Trophoblast cell (in vitro differentiated cells and primary cell): ENCODE measurements at regions not wholly inside any gene's neighbourhood (a gene's known extent, or its start where the extent isn't known, plus 50 kb on each side); places are given as distances from the start of the nearest gene placed in this dataset.
"Not testable (repeated sequence)": the region's sequence is repeated elsewhere in the genome, so short reads cannot be mapped to it uniquely, and the experiment has no call there.

Source experiments
- DNase-seq, 2 donors: peaks; one replicate each; pipeline ENCODE4 v3.0.0-alpha.2; 2016
- H2AFZ ChIP-seq: 2 replicates; pipeline ENCODE4 v1.6.1; 2013; ENCODE audit warnings: low read length, moderate library complexity, mild to moderate bottlenecking; ENCODE audit not compliant: insufficient read depth, poor library complexity
- H2AK5ac ChIP-seq: 2 replicates; pipeline ENCODE4 v1.6.1; 2013; ENCODE audit warnings: mild to moderate bottlenecking, low read length
- H2BK120ac ChIP-seq: 2 replicates; pipeline ENCODE4 v1.6.1; 2013; ENCODE audit warnings: low read length, mild to moderate bottlenecking, moderate library complexity; ENCODE audit not compliant: insufficient read depth, poor library complexity
- H2BK12ac ChIP-seq: 2 replicates; pipeline ENCODE4 v1.6.1; 2013; ENCODE audit warnings: mild to moderate bottlenecking, low read length, moderate library complexity
- H2BK5ac ChIP-seq: 2 replicates; pipeline ENCODE4 v1.6.1; 2013; ENCODE audit warnings: low read length, low read depth, moderate library complexity, mild to moderate bottlenecking; ENCODE audit not compliant: poor library complexity
- H3K14ac ChIP-seq: 2 replicates; pipeline ENCODE4 v1.6.1; 2013; ENCODE audit warnings: mild to moderate bottlenecking, low read length
- H3K18ac ChIP-seq: 2 replicates; pipeline ENCODE4 v1.6.1; 2013; ENCODE audit warnings: mild to moderate bottlenecking, low read length
- H3K23ac ChIP-seq: 2 replicates; pipeline ENCODE4 v1.6.1; 2013; ENCODE audit warnings: low read length
- H3K27ac ChIP-seq: 2 replicates; pipeline ENCODE4 v1.5.1; 2013; ENCODE audit warnings: low read depth, mild to moderate bottlenecking, inconsistent platforms, low read length, moderate library complexity
- H3K27me3 ChIP-seq: 2 replicates; pipeline ENCODE4 v1.6.1; 2013; ENCODE audit warnings: inconsistent platforms, mild to moderate bottlenecking, low read length, moderate library complexity; ENCODE audit not compliant: insufficient read depth
- H3K36me3 ChIP-seq, 2 experiments: 1 replicate in 1 of 2; 2 replicates in 1 of 2; pipeline ENCODE4 v1.6.1; 2013; ENCODE audit warnings: low read length in 2 of 2, mild to moderate bottlenecking in 2 of 2, moderate library complexity in 1 of 2; ENCODE audit not compliant: insufficient read depth in 2 of 2, control insufficient read depth in 1 of 2
- H3K4ac ChIP-seq: 2 replicates; pipeline ENCODE4 v1.6.1; 2013; ENCODE audit warnings: low read depth, mild to moderate bottlenecking, low read length, moderate library complexity
- H3K4me1 ChIP-seq, 2 experiments: 1 replicate in 1 of 2; 2 replicates in 1 of 2; pipeline ENCODE4 v1.6.1; 2013; ENCODE audit warnings: low read length in 2 of 2, mild to moderate bottlenecking in 2 of 2, moderate library complexity in 1 of 2; ENCODE audit not compliant: insufficient read depth in 2 of 2, control insufficient read depth in 1 of 2
- H3K4me2 ChIP-seq: 2 replicates; pipeline ENCODE4 v1.6.1; 2013; ENCODE audit warnings: inconsistent platforms, mild to moderate bottlenecking, low read length, moderate library complexity
- H3K4me3 ChIP-seq: 2 replicates; pipeline ENCODE4 v1.5.1; 2013; ENCODE audit warnings: mild to moderate bottlenecking, low read depth, low read length, inconsistent platforms
- H3K79me1 ChIP-seq: one replicate; pipeline ENCODE4 v1.6.1; 2013; ENCODE audit warnings: low read length
- H3K79me2 ChIP-seq: 2 replicates; pipeline ENCODE4 v1.6.1; 2013; ENCODE audit warnings: low read length, mild to moderate bottlenecking; ENCODE audit not compliant: control insufficient read depth, insufficient read depth, poor library complexity
- H3K9ac ChIP-seq: 2 replicates; pipeline ENCODE4 v1.6.1; 2013; ENCODE audit warnings: mild to moderate bottlenecking, low read length
- H3K9me3 ChIP-seq: 2 replicates; pipeline ENCODE4 v1.6.1; 2013; ENCODE audit warnings: low read depth, mild to moderate bottlenecking, control low read depth, inconsistent platforms, low read length; ENCODE audit not compliant: insufficient read depth
- H4K12ac ChIP-seq: 2 replicates; pipeline ENCODE4 v1.6.1; 2013; ENCODE audit warnings: low read depth, mild to moderate bottlenecking, low read length, moderate library complexity
- H4K8ac ChIP-seq: 2 replicates; pipeline ENCODE4 v1.6.1; 2013; ENCODE audit warnings: low read depth, mild to moderate bottlenecking, low read length, moderate library complexity
- H4K91ac ChIP-seq: one replicate; pipeline ENCODE4 v1.6.1; 2013; ENCODE audit warnings: low read depth, mild to moderate bottlenecking, low read length, moderate library complexity
- WGBS: extraction: QIAGEN DNeasy Blood & Tissue Kit; methylation state at CpG from one replicate; pipeline ENCODE4 v1.1.7; 2013; ENCODE audit warnings: missing lambda C conversion rate; ENCODE audit not compliant: insufficient read length, insufficient coverage; ENCODE audit errors: extremely low coverage; 5-methylcytosine and 5-hydroxymethylcytosine counted together

DNA sequence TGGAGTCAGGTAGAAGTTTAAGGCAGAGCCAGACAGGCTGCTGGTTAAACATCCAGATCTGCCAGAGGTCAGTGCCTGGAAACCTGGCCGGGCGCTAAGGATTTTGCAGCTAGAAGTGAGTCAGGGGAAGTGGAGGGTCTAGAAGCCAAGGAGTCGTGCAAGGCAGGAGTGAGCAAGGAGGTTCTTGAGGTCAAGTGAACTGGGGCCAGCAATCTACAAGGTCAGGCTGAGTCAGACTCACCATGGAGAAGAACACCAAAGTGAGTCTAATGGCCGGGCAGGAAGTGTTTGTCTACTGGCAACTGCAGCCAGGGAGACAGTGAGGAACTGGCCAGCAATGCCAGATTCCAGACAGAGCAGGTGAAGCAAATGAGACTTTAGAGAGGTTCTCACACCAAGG is 628.2 kb downstream of the ETNK1 start:
- no peak overlapping the region for H3K23ac ChIP-seq
- H2BK12ac ChIP-seq, result no peak overlapping the region
- H3K79me1 ChIP-seq, result no peaks in the 10 kb centered on the region
- H4K8ac ChIP-seq, result no peak overlapping the region
- no peak overlapping the region for H3K27ac ChIP-seq
- no peak overlapping the region for H3K18ac ChIP-seq
- no peak overlapping the region for H2BK5ac ChIP-seq
- H3K36me3 ChIP-seq, result no peaks in the 10 kb centered on the region
- H3K27me3 ChIP-seq, result no peaks in the 10 kb centered on the region
- no peak overlapping the region for H4K12ac ChIP-seq
- no peak overlapping the region for H2AK5ac ChIP-seq
- H3K4ac ChIP-seq, result no peak overlapping the region
- H3K9ac ChIP-seq, result no peak overlapping the region
- no CpG with 5 or more reads among the region's 4 CpGs for WGBS
- H4K91ac ChIP-seq, result no peak overlapping the region
- H3K4me1 ChIP-seq, result no peaks in the 10 kb centered on the region
- no peaks in the 10 kb centered on the region for H3K9me3 ChIP-seq
- no peak overlapping the region for H2BK120ac ChIP-seq
- no peak for DNase-seq
- no peak overlapping the region for H3K14ac ChIP-seq
- H3K79me2 ChIP-seq, result no peaks in the 10 kb centered on the region
- no peak overlapping the region for H2AFZ ChIP-seq
- H3K4me3 ChIP-seq, result no peak overlapping the region
- no peak overlapping the region for H3K4me2 ChIP-seq

- H3K23ac ChIP-seq, H3K9ac ChIP-seq, H3K79me1 ChIP-seq, H3K4me1 ChIP-seq, H3K27ac ChIP-seq, H3K14ac ChIP-seq, H2BK120ac ChIP-seq, H3K36me3 ChIP-seq, H3K9me3 ChIP-seq, H4K8ac ChIP-seq, H4K91ac ChIP-seq, H2AK5ac ChIP-seq, H3K79me2 ChIP-seq, H2BK12ac ChIP-seq, H3K4me2 ChIP-seq, H3K18ac ChIP-seq, H3K27me3 ChIP-seq, H3K4ac ChIP-seq, DNase-seq, H3K4me3 ChIP-seq, H2BK5ac ChIP-seq, H4K12ac ChIP-seq, H2AFZ ChIP-seq: not testable (repeated sequence)
- no CpG with 5 or more reads among the region's 6 CpGs for WGBS
Observed at GRCh38 chr12:23253910-23254309, 628.9 kb downstream of the ETNK1 start.

DNA sequence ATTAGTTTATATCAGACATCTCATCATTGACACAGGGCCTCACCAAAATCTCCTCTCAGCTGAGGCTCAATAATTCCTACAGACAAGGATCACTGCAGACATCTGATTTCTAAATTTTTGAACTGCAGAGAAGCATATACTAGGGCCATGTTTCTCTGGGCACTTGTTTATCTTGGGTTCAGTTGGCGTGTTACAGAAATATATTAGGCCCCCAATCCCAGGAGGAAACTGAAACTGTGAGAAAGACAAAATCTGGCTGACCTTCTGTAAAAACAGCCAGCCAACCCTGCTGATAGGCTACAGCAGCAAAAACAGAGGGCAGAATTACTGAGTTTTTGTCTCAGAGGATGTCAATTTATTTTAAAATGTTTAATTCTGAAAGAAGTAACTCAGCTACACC is 634.6 kb downstream of the ETNK1 start:
- Histone ChIP-seq H3K4ac (no peak overlapping the region), H3K18ac (no peak overlapping the region), H3K9ac (no peak overlapping the region), H3K27ac (no peak overlapping the region), H2AFZ (no peak overlapping the region), H4K12ac (no peak overlapping the region), H2BK5ac (no peak overlapping the region), H4K91ac (no peak overlapping the region), H3K14ac (no peak overlapping the region), H3K4me2 (no peak overlapping the region), H3K79me2 (no peaks in the 10 kb centered on the region), H2BK120ac (no peak overlapping the region), H3K4me1 (no peaks in the 10 kb centered on the region), H3K79me1 (no peaks in the 10 kb centered on the region), H3K23ac (no peak overlapping the region), H3K27me3 (no peaks in the 10 kb centered on the region), H3K9me3 (no peaks in the 10 kb centered on the region), H3K4me3 (no peak overlapping the region), H2AK5ac (no peak overlapping the region), H4K8ac (no peak overlapping the region), H3K36me3 (no peaks in the 10 kb centered on the region), H2BK12ac (no peak overlapping the region)
- no CpG with 5 or more reads among the region's 1 CpG for WGBS
- DNase-seq, result no peak

DNA sequence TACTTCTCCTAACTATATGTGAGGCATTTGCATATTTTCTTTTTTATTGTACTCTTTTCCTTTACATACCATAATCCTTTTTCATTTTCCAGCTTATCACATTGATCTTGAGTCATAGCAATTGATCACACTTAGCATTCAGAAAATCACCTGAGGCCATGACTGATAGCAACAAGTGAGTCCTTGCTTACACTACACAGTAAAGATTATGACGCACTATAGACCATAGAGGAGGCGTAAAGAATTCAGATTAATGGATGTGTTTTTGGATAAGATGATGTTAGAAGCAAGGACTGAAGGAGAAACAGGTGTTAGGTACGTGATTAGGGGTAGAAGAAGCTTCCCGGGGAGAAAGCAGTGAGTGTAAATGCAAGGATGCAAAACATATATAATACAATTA is 637.7 kb downstream of the ETNK1 start:
- no CpG with 5 or more reads among the region's 4 CpGs for WGBS
- no peaks in the 10 kb centered on the region for H3K27me3 ChIP-seq
- no peaks in the 10 kb centered on the region for H3K79me2 ChIP-seq

More for the DNA sequence above, 637.7 kb downstream of the ETNK1 start:
- no peak overlapping the region for H2BK12ac ChIP-seq
- no peak overlapping the region for H3K23ac ChIP-seq
- H4K8ac ChIP-seq, result no peak overlapping the region
- no peak overlapping the region for H3K27ac ChIP-seq
- no peak overlapping the region for H2AK5ac ChIP-seq
- H3K14ac ChIP-seq, result no peak overlapping the region
- H3K4ac ChIP-seq, result no peak overlapping the region
- H3K9ac ChIP-seq, result no peak overlapping the region
- no peak overlapping the region for H2BK5ac ChIP-seq
- H3K4me2 ChIP-seq, result no peak overlapping the region
- no peak overlapping the region for H3K4me3 ChIP-seq
- H3K4me1 ChIP-seq, result no peaks in the 10 kb centered on the region
- H2BK120ac ChIP-seq, result no peak overlapping the region
- H3K36me3 ChIP-seq, result no peaks in the 10 kb centered on the region
- no peak overlapping the region for H3K18ac ChIP-seq
- H3K79me1 ChIP-seq, result no peaks in the 10 kb centered on the region
- no peak overlapping the region for H4K12ac ChIP-seq
- peak in 1 of 2 donors; percentile 1 for DNase-seq
- no peaks in the 10 kb centered on the region for H3K9me3 ChIP-seq
- H4K91ac ChIP-seq, result no peak overlapping the region
- no peak overlapping the region for H2AFZ ChIP-seq
